NCI-H2171 (cell line): ENCODE measurements at regions not wholly inside any gene's neighbourhood (a gene's known extent, or its start where the extent isn't known, plus 50 kb on each side); places are given as distances from the start of the nearest gene placed in this dataset.
"Not testable (repeated sequence)": the region's sequence is repeated elsewhere in the genome, so short reads cannot be mapped to it uniquely, and the experiment has no call there.

Experiments
- DNase-seq: peaks from one replicate; lab custom pipeline; 2025; lab: John Stamatoyannopoulos, UW

GRCh38 chr5:36481454-36482120 is 124.8 kb upstream of the SLC1A3 start:
- DNase-seq, result no peak

- DNase-seq, result no peak
These were observed 123.6 kb upstream of the SLC1A3 start for GRCh38 chr5:36482812-36483211.

- DNase-seq, result no peak
These were observed 116.9 kb upstream of the SLC1A3 start for GRCh38 chr5:36489505-36489904.

GRCh38 chr5:36491856-36492255 is 114.5 kb upstream of the SLC1A3 start:
- DNase-seq, result no peak

GRCh38 chr5:36492984-36493654 is 113.3 kb upstream of the SLC1A3 start:
- no peak for DNase-seq

- DNase-seq, result no peak
These were observed 112.4 kb upstream of the SLC1A3 start for GRCh38 chr5:36494028-36494427.

- DNase-seq, result no peak
These were observed 111.4 kb upstream of the SLC1A3 start for GRCh38 chr5:36494841-36495601.

GRCh38 chr5:36495611-36496010 is 110.8 kb upstream of the SLC1A3 start:
- DNase-seq, result no peak

GRCh38 chr5:36496471-36496870 is 109.9 kb upstream of the SLC1A3 start:
- no peak for DNase-seq

- DNase-seq, result no peak
These were observed 103.8 kb upstream of the SLC1A3 start for GRCh38 chr5:36502608-36503007.

- DNase-seq, result no peak
These were observed 101.4 kb upstream of the SLC1A3 start for GRCh38 chr5:36505021-36505420.

GRCh38 chr5:36507332-36507952 is 99.0 kb upstream of the SLC1A3 start:
- DNase-seq, result peak; percentile 55

- DNase-seq, result not testable (repeated sequence)
These were observed 98.1 kb upstream of the SLC1A3 start for GRCh38 chr5:36508331-36508730.

GRCh38 chr5:36513647-36514046 is 92.8 kb upstream of the SLC1A3 start:
- DNase-seq, result not testable (repeated sequence)

- no peak for DNase-seq
These were observed 86.5 kb upstream of the SLC1A3 start for GRCh38 chr5:36519881-36520280.

- DNase-seq, result no peak
These were observed 85.2 kb upstream of the SLC1A3 start for GRCh38 chr5:36521219-36521618.

- no peak for DNase-seq
These were observed 84.3 kb upstream of the SLC1A3 start for GRCh38 chr5:36521838-36522745.

- no peak for DNase-seq
These were observed 83.7 kb upstream of the SLC1A3 start for GRCh38 chr5:36522746-36523065.

- no peak for DNase-seq
These were observed 83.0 kb upstream of the SLC1A3 start for GRCh38 chr5:36523450-36523849.

- no peak for DNase-seq
These were observed 82.5 kb upstream of the SLC1A3 start for GRCh38 chr5:36523926-36524325.

- no peak for DNase-seq
These were observed 79.9 kb upstream of the SLC1A3 start for GRCh38 chr5:36526537-36526936.

GRCh38 chr5:36528588-36528987 is 77.8 kb upstream of the SLC1A3 start:
- DNase-seq, result no peak
